Thyroid gland (tissue), 4 donors: ENCODE measurements at regions not wholly inside any gene's neighbourhood (a gene's known extent, or its start where the extent isn't known, plus 50 kb on each side); places are given as distances from the start of the nearest gene placed in this dataset.

ENCODE experiments used
- CTCF ChIP-seq, 6 experiments: fragments of 200-600 bp in 3 of 6; fragments of 450-650 bp in 3 of 6; sonication (generic) in 3 of 6; IDR thresholded peaks; one replicate each; pipeline ENCODE4 v1.5.1; 2016 to 2019; ENCODE audit warnings: antibody characterized with exemption in 6 of 6, mild to moderate bottlenecking in 2 of 6, inconsistent platforms in 1 of 6, moderate library complexity in 1 of 6
- POLR2A ChIP-seq, 2 donors: fragments of 450-650 bp; IDR thresholded peaks; one replicate each; pipeline ENCODE4 v1.6.1; 2017; ENCODE audit warnings: antibody characterized with exemption in 2 of 2, mild to moderate bottlenecking in 2 of 2, moderate library complexity in 1 of 2

- TF ChIP-seq POLR2A (IDR thresholded peaks at IDR 0.05) (no peak), CTCF (IDR thresholded peaks at IDR 0.05) (no peak)
Observed at GRCh38 chr6:15775076-15775634, 112.3 kb upstream of the DTNBP1 start.
